HL-60 (cell line): ENCODE measurements at regions not wholly inside any gene's neighbourhood (a gene's known extent, or its start where the extent isn't known, plus 50 kb on each side); places are given as distances from the start of the nearest gene placed in this dataset.

Experiments used
- CTCF ChIP-seq: IDR thresholded peaks from one replicate; pipeline ENCODE4 v1.5.1; 2011; ENCODE audit warnings: low read length, control low read depth, inconsistent platforms; ENCODE audit not compliant: insufficient read depth
- GABPA ChIP-seq: IDR thresholded peaks from 2 replicates; pipeline ENCODE4 v1.6.1; 2012; ENCODE audit warnings: low read depth
- POLR2AphosphoS5 ChIP-seq: IDR thresholded peaks from 2 replicates; pipeline ENCODE4 v1.6.1; 2012; ENCODE audit warnings: low read depth
- SPI1 ChIP-seq: IDR thresholded peaks from 2 replicates; pipeline ENCODE4 v1.6.1; 2012; ENCODE audit warnings: low read depth, mild to moderate bottlenecking, borderline replicate concordance

DNA sequence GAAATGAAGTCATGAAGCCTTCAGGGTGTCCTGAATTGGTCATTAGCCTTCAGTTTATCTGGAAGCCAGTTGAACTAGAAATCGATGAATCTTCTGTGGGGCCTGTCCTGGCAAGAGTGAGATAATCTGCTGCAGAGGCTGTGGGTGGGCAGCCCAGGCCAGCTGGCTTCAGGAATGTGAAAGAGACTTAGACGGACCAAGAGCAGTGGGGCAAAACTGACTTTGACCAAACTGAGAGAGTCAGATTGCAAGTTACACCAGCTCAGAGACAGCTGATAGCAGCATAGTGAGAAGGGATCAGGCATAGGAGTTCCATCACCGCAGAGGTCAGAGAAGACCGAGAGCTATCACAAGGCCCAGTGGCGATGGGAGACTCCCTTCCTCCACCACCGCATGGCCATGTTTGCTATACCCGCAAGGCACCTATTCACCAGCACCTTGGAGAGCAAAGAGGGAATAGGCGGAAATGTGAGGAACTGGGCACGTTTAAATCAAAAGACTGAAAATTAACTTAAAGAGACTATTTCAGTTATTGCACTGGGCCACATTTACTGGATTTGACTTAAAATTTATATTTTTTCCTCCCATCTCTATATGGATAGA lies 50.0 kb upstream of the GLIS3 start:
- TF ChIP-seq SPI1: no peak
- TF ChIP-seq CTCF: no peak
- TF ChIP-seq GABPA: no peak
- no peak for TF ChIP-seq POLR2AphosphoS5
